HG03457 (cell line): ENCODE measurements at regions not wholly inside any gene's neighbourhood (a gene's known extent, or its start where the extent isn't known, plus 50 kb on each side); places are given as distances from the start of the nearest gene placed in this dataset.
"Not testable (repeated sequence)": the region's sequence is repeated elsewhere in the genome, so short reads cannot be mapped to it uniquely, and the experiment has no call there.

Source experiments
- ATAC-seq: cut with Tn5 transposase; IDR thresholded peaks from one replicate; pipeline ENCODE4 v1.9.1; 2021; ENCODE audit warnings: moderate number of reproducible peaks; ENCODE audit not compliant: unreplicated experiment

DNA sequence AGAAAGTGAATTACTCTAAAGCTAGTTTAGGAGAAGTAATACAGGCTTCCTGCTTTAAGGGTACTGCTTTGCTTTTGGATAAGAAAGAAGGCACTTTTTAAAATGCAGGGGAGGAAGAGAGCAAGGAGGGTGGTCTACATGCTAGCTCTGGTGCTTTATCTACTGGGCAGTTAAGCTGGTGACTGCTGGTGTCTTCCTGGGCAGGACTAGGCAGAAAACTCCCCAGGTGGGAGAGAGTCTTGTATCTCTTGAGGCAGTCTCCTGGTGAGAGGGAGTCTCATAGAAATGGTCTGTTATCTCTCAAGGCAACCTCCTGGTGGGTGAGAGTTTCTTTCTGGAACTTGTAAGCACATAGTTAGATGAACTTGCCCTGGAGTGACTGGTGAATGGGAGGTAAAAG, 953.9 kb upstream of the GOT2 start:
- no peak for ATAC-seq

DNA sequence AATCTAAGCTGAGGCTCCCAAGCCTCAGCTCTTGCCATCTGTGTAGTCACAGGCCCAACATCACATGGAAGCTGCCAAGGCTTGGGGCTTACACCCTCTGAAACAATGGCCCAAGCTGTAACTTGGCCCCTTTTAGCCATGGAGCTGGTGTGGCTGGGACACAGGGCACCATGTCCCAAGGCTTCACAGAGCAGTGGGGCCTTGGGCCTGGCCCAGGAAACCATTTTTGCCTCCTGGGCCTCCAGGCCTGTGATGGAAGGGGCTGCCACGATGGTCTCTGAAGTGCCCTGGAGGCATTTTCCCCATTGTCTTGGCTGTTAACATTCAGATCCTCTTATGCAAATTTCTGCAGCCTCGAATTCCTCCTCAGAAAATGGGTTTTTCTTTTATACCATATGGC, 952.3 kb upstream of the GOT2 start:
- no peak for ATAC-seq

DNA sequence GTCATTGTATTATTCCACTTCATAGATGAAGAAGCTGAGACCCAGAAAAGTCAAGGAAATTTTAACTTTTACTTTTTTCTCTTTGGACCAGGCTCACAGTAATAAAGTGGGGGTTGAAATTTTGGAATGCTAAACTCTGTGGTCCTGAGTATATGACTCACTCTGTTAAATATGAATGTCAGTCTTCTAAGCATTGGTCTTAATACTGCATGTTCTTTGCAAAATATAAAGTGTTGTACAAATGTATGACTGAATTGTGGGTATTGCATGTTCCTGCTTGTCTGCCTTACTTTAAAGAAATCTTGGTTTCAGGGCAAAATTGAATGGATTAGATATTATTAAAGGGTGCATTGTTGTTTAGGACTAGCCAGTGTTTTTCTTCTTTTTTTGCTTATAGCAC, 950.8 kb upstream of the GOT2 start:
- no peak for ATAC-seq

DNA sequence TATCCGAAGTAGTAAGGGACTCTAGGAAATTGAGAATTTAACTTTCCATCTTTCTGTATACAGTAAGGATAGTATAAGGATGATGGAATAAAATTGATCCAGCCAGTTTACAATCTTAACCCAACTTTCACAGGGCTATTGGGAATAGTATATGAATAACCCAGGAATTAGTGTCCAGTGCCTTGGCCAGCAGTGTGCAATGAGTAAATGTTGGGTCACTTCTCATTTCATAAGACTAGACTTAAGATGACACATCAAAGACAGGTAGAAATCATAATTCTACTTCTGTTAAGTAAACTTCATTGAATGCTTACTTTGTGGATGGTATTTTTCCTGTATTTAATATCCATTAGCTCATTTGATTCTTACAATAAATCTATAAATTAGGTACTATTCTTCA, 949.6 kb upstream of the GOT2 start:
- ATAC-seq: no peak

DNA sequence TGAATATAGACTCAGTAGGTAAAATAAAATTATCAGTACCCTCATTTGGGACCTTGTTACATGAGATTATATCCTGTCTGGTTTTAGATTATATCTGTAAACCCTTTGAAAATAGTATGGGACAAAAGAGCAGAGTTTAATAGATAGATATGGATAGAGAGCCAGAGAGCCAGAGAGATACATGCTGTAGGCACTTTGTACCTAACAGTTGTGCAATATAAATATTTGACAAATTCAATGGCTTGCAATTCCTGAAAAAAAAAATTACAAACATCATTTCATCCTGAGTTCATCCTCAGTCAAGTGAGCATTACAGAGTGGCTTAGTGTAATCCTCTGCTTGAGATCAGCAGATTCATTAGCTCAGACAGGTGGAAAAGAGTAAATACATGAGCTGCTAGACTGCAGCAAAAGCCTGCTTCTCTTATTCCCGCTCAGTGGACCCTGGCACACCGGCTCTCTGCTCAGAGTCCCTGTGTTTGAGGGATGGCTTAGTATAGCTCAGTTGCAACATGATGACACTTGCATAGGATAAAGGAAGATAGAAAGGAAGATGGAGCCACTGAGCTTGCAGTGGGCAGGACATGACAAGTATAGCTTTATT, 931.6 kb upstream of the GOT2 start:
- ATAC-seq: no peak

DNA sequence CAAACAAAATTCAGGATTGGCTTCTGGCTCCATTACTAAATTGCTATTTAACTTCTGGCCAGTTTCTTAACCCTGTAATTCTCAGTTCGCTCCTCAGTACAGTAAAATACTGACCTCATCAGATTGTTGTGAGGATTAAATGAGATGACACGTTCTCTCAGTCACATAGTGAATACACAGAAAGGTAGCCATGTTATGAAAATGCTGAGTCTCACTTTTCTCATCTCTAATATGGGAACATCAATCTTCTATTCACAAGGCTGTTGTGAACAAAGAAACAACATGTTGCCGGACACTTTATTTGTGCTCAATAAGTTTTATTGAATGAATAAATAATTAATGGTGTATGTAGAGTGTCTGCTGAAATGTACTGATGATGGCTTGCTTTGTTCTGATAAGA, 924.5 kb upstream of the GOT2 start:
- ATAC-seq: no peak

DNA sequence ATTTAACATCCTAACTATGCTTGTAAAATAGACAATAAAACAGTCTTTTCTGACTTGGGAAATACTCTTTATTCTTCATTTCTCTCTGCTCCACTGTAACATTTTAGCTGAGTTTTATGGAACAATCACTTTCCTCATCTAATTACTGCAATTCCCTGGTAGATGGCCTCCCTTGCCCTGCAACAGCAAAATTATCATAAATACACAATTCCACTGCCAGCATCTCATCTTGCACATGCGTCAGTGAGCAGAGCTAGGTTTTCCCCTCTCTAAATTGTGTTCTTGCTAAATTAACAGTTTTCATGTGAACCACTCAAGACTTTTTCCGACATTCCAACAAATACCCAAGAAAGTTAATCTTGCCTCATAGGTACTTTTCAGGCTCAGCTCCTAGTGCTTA, 920.9 kb upstream of the GOT2 start:
- no peak for ATAC-seq

DNA sequence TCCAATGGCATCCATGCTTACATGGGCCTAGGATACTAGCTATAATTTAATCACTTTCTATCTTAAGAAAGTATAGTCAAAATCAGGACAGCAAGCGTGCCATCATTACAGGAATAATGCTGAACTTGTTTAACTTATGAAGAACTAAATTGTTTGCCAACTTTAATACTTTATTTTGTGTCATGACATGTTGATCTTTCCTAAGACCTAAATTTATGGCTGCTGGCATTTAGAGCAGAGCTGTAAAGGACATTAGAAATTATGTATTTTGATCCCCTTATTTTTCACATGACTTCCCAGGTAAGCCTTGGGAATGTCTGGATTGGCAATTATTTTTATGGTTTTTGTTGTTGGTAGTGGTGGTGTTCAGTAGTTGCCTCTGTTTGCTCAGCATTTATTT, 920.3 kb upstream of the GOT2 start:
- ATAC-seq: no peak

DNA sequence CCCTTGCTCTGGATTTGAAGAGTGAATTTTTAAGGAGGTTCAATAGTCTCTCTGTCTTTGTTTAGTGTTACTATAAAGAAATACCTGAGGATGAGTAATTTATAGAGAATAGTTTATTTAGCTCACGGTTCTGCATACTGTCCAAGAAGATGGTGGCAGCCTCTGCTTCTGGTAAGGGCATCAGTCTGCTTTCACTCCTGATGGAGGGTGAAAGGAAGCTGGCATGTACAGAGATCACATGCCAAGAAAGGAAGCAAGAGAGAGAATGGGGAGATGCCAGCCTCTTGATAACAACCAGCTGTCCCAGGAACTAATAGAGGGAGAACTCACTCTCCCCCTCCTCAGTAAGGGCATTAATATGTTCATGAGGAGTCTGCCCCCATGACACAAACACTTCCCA, 917.5 kb upstream of the GOT2 start:
- ATAC-seq: no peak

DNA sequence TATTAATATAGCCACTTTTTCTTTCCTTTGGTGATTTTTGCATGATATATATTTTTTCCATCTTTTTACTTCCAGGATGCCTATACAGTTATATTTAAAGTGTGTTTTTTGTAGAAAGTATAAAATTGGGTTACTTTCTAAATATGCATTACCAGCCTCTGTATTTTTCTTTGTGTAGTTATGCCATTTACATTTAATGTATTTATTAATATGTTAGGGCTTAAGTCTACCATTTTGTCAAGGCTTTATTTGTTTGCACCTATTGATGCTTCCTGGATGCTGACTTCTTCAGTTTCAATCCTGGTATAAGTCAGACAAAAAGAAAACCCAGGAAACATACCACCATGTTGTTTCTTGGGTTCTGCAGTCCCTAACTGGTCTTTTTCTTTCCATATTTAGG, 911.1 kb upstream of the GOT2 start:
- no peak for ATAC-seq

DNA sequence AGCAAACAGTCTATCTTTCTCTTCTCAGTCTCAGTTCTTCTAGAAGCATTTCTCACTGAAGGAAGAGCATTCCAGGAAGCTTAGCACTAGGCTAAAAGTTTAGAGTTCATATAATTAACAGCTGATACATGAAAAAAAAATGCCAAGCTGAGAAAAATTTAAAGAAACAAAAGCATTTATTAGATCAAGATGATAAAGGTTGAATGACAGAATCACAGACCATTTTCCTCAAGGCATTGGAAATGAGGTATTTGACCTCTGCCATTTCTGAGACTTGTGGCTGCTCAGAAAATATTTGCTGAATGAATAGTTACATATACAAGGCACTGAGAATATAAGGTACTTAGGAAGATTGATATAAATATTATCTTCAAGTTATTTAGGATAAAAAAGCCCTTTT, 901.6 kb upstream of the GOT2 start:
- ATAC-seq: no peak

DNA sequence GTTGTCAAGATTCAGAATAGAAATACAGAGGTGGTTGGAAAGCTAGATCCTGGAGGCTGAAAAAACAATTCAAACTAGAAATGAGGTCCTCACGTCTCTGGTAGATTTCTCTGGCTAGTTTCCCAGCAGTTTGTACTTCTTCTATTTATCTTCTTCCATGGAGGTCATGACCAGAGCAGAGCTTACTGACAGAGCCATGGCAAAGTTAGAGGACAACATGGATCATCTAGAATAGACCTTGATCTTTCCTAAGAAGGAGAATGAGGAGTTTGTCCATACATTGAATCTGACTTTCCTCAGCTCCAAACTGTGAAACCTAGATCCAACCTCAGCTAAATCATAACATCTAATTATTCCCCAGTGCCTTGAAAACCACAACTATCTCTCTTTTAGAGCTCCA, 900.8 kb upstream of the GOT2 start:
- ATAC-seq: no peak

DNA sequence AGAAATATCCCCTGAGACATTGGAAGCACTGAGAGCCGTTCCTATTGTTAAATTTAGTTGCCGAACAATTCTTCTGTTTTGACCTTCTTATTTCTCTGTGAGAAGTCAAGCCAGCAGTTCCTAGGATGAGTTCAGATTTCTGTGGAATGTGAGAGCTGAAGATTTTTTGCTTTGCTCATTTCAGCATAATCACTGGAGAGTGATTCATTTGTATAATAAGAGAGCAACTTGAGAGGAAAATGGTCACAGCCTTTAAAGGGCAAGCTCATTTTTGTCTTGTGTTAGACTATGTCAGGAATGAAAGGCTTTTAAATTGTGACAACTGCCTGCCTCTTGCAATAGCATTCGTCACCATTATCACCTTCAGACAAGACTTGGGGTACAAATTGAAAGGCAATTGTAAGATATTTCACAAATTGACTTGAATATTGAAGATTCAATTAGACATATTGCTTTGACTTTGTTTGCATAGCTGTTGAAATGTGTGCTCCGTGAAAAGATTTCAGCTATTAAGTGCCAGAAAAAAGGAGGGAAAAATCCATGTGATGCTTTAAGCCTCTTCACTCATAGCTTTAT, 900.0 kb upstream of the GOT2 start:
- ATAC-seq: no peak

DNA sequence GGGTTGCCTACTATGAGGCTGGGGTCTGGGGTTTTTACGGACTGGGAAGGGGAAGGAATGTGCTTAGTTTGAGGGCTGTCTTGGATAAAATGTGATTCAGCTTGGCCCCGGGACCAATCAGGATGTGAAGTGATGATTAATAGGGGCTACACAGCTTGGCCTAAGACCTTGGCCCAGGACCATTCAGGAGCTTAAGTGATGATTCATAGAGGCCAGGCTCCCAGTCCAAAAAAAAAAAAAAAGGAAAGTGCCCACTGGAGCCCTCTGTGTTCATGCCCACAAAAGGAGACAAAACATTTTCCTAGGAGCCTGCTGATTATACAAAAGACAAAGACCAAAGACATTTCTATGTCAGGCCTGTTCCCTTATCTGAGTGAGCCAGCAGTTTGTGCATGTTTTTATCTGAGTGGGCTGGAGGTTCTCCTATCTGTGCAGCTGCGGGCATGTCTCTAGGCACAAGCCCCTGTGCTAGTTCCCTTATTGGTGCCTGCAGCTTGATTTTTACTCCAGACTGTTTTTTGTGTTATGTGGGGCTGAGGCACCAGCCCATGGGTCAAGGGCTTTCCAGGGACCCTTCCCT, 898.2 kb upstream of the GOT2 start:
- no peak for ATAC-seq

DNA sequence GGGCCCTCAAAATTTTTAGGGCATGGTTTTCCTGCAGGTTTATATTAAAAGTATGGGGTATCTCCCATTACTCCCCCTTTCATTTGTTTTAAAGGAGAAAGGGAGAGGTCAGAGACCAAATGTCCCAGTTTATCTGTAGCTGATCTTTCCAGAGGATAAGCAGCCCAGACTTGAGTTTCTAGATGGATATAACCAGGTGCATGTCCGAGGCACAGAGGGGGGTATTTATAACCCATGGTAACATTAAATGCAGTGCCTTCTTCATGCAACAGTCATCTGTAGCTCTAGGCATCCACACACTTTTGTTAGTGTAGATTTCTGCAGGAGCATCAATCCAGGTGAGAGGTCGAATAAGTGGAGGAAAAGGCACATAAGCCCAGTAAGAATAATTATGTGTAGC, 890.3 kb upstream of the GOT2 start:
- ATAC-seq: not testable (repeated sequence)

DNA sequence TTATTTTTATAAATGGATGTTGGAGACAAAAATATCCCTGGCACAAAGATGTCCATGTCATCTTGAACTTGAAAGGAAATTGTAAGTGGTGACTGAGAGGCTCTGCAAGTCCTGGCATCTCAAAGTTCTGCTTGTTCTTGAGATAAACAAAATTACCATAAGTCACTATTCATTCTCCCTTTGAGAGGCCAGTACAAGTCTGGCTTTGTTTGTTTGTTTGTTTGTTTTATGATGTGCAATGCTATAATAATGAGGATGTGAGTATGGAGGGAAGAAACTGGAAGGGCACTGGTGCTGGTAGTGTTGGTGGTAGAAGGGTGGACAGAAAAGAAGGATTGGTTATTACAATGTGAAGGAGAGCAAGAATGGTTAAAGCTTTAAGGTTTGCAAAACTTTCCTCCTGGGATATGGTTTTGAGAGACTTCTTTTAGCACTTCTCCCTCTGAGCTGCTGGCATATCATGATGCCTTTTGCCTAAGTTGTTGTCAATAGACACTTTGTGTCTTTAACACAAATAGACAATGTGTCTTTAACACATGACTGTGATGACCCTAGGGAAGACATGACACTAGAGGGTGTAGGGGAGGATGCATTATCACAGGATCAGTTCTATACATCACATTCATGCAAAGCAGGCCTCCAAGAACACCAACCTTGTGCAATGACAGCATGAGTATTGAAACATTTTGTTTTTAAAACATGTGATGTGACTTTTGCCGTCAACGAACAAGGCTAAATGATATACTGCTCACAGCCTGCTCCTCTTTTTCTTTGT, 880.5 kb upstream of the GOT2 start:
- no peak for ATAC-seq

DNA sequence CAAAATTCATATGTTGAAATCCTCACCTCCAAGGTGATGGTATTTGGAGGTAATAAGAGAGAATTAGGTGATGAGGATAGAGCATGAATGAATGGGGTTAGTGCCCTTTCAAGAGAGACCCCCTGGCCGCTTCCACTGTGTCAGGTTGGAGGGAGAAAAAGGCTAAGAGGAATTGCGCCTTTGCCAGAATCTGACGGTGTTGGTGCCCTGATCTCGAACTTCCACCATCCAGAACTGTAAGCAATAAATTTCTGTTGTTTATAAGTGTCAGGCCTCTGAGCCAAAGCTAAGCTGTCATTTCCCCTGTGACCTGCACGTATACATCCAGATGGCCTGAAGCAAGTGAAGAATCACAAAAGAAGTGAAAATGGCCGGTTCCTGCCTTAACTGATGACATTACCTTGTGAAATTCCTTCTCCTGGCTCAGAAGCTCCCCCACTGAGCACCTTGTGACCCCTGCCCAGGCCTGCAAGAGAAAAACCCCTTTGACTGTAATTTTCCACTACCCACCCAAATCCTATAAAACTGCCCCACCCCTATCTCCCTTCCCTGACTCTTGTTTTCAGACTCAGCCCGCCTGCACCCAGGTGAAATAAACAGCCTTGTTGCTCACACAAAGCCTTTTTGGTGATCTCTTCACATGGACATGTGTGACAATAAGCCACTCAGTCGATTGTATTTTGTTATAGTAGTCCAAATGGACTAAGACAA, 878.9 kb upstream of the GOT2 start:
- ATAC-seq: not testable (repeated sequence)

DNA sequence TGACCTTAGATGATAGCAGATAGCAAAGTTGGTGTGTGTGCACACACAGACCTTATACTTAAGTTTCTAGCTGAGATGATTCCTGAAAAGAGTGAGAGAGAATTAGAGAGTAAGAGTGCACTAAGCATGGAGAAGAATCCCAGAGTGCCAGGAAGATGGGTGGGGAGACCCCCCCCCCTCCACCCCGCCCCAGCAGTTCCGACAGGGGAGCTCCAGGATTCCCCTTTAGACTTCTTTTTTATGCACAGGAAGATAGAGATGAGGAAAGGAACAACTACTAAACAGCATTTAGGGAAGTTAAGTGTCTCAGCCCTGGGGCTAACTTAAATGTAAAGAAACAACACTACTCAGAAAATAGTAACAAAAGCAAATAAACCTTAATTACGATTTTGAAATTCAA, 878.0 kb upstream of the GOT2 start:
- no peak for ATAC-seq

DNA sequence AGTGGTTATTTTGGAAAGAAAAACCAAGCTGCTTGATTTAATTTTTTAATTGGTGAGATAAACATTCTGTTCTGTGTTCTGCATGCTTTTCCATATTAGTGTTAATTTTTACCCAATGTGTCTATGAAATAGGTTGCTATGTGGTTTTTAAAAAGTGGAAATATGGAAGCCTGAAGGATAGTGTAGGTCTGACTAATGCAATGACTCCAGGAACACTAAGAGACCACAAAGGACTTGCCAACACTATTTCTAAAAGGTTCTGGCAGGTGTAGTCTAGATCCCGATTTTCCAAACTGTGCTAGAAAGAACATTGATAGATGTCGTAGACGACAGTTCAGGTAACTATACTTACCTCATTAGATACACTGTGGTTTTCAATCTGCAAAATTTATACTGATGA, 877.4 kb upstream of the GOT2 start:
- no peak for ATAC-seq

DNA sequence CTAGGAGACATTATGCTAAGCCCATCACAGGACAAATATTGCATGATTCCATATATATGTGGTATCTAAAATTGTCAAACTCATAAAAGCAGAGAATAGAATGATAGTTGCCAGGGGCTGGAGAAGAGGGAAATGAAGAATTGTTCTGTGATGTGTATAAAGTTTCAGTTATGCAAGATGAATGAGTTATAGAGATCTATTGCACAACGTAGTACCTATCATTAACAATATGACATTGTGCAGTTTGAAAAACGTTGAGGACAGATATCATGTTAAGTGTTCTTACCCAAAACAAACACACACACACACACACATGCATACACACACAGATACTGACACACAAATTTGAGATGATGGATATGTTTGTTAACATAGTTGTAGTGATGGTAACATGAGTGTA, 871.6 kb upstream of the GOT2 start:
- no peak for ATAC-seq

DNA sequence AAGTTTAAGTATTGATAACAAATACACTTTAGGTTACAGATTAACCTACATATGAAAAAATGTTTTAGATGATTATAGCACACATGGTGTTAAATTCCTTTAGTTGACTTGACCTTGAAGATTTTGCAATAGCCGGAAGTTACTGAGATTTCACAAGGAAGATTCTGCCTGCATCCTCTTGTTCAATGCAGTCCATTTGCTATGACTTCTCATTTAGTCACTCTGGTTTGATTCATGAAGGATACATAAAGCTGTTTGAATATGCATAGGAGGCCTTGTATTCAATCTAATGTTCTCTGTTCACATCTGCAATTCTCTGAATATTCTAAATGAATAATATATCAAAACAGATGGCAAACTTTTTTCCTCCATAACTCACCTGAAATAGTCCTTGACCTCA, 870.2 kb upstream of the GOT2 start:
- ATAC-seq: no peak

DNA sequence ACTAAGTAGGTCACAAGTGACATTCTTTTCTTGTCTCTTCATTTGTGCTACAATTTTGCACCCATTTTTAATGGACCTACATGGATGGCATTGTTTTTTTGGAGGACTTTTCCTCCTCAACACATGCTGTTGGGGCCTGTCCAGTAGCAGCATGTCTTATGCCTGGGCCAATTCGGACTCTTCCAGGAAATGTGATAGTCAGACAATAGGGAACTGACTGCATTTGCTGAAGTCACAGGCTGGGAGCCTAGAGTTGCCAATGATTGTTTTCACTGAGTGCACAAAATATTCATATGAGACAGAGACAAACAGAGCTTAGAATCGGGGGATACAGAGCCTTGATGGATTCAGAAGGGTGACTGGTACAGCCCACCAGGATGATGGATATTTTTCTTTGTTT, 867.3 kb upstream of the GOT2 start:
- no peak for ATAC-seq
